CD4-positive, alpha-beta T cell treated with Interleukin-12 subunit alpha and Interleukin-12 subunit beta, for 1 hour (primary cell): ENCODE measurements at regions not wholly inside any gene's neighbourhood (a gene's known extent, or its start where the extent isn't known, plus 50 kb on each side); places are given as distances from the start of the nearest gene placed in this dataset.

Experiments used
- DNase-seq: peaks from one replicate; pipeline ENCODE4 v3.0.0-alpha.2; 2020

DNA sequence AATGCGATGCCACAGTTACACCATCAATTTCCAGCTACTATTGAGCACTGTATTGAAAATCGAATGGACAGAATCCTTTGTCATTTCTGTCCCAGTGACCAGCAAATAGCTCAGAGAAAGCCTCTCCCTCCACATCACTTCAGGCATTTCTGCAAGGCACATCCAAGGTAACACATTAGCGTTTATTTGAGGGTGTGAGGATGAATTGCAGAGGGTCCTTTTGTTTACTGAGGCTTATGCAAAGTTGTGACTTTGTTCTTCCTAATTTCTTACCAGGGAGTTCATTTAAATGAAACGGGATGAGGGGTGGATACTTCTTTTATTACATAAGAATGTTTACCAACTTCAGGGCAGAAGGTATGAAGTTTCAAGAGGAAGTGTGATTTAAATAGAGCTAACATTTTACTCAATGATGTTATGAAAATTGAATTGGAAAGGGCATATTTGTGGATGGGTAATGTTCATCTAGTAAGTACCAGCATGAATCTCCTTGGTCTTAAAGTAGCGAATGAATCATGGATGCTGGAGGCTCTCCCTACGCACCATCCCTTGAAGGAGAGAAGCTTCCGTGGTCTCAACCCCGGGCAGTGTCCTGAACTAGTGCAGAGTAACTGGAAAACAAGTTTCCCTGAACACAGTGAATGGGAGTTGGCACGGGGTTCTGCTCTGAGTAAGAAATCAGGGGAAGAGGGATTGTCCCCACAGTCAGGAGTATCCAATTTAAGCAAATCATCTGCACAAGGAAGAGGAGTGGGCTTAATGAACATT is 756.5 kb downstream of the GALR1 start:
- no peak for DNase-seq

DNA sequence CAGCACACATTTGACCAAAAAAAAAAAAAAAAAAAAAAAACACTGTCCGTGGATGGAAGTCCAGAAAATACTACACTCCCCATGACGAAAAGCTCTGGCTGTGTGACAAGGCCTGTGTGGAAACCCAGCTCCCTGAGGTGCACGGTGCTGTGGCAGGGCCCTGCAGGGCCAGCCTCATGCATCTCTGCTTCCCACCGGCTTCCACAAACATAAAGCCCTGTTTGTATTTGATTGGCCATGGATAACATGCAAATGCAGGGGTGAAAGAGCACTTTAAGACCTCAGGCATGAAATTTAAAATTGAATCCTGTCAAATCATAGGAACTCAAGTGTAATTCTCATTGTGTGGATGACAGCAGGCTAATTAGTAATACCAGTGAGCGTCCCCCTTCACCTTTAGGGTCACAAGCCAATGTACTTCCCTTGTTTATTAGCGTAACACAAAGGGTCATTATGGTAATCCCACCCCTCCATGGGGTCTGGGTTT is 757.2 kb downstream of the GALR1 start:
- DNase-seq: no peak

DNA sequence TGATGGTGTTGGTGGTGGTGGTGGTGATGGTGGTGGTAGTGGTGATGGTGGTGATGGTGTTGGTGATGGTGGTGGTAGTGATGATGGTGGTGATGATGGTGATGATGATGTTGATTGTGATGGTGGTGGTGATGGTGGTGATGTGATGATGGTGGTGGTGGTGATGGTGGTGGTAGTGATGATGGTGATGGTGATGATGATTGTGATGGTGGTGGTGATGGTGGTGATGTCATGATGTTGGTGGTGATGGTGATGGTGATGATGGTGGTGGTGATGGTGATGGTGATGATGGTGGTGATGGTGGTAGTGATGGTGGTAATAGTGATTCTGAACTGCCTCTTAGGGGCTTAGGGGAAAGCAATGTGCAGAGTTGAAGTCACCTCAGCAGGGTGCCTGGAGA is 760.7 kb downstream of the GALR1 start:
- DNase-seq: no peak

- DNase-seq: no peak
These were observed 768.2 kb downstream of the GALR1 start for GRCh38 chr18:78017869-78018268.

DNA sequence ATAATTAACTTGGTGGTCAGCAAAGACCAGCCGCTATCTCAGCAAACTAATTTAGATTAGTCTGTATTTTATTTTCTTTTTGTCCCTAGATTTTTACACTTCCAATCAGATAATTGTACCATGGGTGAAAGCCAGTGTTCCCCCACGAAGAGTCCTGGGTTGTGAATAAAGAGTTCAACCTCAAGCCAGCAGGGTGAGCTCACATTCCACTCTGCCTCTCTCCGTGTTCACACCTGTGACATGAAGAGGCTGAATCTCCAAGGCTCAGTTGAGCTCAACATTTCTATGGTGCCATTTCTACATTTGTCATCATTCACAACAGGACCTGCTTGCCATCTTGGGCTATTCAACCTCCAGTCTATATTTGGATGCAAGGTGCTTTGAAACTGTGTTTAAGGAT is 771.5 kb downstream of the GALR1 start:
- no peak for DNase-seq

DNA sequence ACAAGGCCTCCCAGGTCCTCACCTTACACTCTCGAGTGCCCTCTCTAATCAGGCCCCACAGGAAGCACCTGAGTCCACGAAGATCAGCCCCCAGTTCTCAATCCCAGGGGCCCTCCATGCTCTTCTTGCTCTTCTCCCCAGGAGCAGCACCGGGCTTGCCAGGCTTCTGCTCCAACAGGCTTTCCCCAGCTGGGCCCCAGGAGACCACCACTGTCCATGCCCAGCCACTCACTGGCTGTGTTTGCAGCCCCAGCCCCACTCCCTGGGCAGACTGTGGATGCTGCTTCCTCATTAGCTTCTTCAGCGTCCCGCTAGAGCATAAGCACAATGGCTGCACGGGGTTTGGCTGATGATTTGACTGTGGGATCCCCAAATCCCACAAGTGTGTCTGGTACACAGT is 781.9 kb downstream of the GALR1 start:
- DNase-seq: no peak

- DNase-seq: no peak
These were observed 782.3 kb downstream of the GALR1 start for GRCh38 chr18:78031991-78032390.

DNA sequence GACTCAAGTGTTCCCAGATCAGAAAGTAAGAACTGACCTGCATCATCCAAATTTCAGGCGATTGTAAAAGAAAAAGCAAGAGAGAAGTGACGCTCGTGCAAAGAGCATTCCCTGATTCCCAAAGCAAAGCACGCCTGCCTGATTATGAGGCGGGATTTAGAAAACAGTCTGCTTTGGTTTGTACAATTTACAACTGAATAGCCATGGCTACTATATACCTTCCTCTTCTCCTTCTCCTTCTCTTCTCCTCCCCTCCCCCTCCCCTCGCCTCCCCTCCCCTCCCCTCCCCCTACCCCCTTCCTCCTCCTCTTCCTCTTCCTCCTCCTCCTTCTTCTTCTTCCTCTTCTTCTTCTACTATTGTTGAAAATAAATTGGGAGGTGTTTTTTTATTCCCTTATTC is 782.9 kb downstream of the GALR1 start:
- DNase-seq: no peak

DNA sequence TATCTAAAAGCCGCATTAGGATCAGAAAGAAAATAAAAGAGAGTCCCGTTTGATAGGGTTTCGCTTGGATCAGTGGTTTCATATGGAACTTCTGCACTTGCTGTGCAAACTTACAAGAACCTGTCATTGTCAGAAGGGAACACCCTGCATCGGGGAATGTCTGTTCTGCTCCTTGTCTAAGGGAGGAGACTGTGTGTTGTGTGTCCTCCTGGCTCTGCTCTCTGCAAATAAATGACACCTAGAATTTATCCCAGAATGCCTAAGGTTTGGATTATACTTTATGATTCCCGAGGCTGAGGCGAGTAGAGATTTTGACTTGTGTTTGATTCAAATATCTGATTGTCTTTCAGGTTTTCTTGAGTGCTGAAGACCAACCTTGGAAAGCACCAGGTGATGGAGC is 785.1 kb downstream of the GALR1 start:
- no peak for DNase-seq

DNA sequence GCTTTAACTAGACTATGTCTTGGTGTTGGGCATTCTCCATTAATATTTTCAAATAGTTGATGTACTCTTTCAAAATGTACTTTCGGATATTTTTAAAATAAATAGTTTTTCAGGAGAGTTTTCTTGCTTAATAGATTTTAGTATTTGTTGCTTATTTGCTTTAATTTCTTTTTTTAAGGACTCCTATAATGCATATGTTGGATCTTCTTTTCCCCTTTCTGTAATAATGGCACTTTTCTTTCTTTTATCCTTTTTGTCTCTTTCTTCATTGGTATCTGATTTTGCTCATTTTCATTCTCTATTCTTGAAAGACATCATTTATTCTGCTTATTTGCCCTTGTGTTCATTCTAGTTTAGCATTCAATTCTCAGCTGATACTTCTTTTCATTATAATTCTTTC is 791.6 kb downstream of the GALR1 start:
- no peak for DNase-seq

- no peak for DNase-seq
These were observed 797.0 kb downstream of the GALR1 start for GRCh38 chr18:78046631-78047030.

GRCh38 chr18:78049281-78049680 is 799.6 kb downstream of the GALR1 start:
- no peak for DNase-seq

GRCh38 chr18:78054801-78055200 is 805.2 kb downstream of the GALR1 start:
- DNase-seq: no peak

- no peak for DNase-seq
These were observed 806.4 kb downstream of the GALR1 start for GRCh38 chr18:78056011-78056410.

DNA sequence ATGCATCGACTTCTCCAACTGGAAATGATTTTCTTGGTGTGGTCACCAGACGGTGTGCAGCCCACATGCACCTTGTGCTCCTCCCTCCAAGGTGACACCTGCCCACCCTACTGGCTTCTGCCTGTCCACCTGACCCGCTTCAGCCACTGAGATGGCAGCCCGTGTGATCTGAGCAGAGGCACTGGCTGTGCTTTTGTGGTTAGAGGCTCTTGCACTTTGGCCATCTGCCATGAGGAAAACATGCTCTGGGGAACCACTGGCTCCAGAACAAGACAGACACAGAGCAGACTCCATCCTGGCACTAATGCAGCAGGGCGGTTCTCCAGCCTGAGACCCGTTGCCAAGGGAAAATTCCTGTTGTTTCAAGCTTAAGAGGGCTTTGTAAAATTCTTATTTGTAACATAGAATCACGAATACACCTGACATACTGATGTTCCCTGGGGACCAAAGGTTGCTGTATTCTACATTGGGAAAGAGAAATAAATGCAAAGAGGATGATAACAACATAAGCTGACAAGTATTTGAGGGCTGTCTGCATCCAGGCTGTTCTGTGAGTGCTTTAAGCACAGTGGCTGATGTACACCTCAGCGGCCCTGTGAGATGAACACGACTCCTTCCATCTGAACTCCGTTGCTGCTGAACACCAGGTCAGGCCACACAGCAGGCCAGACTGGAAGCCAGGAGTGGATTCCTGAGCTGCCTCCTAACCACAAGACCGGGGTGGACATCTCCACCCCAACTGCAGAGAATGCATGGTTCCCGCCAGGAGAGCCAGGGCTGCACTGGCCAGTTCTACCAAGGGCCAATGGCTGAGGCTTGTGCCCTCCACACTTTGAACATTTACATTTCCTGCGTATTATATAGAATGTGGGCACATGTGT is 820.4 kb downstream of the GALR1 start:
- no peak for DNase-seq

DNA sequence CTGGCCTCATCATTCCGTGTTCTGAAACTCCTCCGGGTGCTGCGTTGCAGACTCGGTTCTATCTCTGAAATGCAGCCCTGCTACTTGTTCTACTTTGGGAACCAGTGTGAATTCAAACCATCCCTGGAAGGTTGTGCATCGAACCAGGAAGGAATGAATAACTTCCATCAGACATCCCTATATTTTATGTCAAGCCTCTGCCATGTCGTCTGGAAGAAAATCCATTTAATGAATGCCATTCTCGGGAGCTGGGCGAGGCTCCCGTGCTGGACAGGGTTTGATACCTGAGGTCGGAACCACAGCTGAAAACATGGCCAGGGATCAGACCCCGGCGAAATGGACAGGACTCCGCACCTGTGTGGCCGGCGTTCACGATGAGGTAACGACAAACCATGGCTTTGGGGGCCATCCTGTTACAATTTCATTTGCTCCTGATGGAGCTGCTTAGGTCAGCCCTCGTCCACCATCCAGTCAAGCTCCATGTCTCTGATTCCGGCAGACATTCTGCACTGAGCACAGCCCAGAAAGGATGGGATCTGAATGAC is 821.6 kb downstream of the GALR1 start:
- DNase-seq: no peak

DNA sequence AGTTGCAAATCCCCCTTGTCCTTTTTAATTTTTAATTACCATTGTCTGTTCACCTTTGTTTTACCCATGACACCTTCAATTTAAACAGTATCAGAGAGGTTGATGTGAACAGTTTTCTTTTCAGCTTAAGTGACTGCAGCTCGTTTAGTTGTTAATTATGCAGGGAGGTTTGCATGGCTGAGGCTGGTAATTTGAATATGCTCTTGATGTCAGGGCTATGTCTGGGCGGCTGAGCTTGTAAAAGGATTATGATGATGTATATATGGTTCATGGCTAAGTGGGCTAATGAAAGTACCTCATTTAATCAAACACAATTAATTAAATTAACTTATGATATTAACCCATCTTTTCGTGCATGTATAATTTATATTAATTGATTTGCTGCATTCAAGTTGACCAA is 822.1 kb downstream of the GALR1 start:
- no peak for DNase-seq

DNA sequence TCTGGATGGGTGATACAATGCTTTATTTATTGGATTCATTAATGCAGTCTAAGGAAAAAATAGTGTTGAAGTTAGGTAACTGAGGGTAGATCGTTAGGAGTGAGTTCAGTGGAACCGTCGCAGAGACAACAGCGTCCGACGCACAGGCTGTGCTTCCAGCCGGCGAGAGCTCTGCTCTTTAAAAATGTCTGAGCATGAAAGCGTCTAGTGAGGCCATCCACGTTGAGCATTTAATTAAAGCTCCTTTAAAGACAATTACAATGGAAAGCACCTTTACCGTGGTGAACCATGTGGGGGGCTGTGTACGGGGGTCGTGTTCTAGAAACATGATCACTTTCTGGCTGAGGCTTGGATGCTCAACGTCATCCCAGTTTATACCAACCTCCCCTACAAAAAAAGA is 822.7 kb downstream of the GALR1 start:
- no peak for DNase-seq

DNA sequence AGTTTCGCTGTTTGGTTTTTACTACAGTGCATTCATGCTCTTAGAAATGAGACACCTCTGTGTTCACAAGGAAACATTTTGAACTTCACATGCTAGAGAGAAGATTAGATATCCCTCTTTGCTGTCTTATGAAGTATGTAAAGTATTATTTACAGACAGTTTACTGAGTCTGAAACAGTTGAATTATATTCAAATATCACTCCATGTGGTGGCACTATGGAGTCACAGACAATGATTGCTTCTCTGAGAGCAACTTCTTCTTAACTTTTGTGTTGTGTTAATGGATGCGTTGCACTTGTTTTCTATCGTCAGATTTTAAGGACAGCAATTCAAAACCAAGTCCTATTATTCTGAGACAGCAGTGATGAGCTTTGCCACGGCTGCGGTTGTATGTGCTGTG is 823.6 kb downstream of the GALR1 start:
- DNase-seq: no peak

DNA sequence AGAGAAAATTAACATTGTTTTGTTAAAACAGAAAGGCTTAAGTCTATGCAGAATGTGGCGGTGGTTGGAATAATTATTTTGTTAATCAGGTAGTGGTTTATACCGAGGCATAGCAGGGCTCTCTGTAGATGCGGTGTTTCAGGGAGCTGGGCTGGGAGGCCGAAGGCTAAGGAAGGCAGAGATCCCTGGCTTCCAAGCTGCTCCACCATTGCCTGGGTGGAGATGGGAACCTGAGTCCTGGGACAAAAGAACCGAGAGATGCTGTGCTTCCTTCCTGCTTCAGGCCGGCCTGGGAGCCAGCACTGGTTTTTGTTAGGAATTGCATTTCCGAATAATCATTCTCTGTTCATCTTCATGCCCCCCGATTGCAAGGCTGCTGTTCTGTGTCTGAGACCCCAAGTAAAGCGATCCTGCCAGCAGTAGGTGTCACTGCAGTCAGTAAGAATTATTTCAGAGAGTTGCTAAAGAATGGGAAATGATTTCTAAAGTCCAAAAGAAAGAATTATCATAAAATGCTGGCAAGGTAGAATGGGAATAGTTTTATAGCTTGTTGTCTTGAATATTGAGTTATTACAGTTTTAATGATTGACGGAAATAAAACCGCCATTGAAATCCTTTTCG is 824.9 kb downstream of the GALR1 start:
- no peak for DNase-seq

GRCh38 chr18:78080081-78080480 is 830.4 kb downstream of the GALR1 start:
- DNase-seq: no peak

DNA sequence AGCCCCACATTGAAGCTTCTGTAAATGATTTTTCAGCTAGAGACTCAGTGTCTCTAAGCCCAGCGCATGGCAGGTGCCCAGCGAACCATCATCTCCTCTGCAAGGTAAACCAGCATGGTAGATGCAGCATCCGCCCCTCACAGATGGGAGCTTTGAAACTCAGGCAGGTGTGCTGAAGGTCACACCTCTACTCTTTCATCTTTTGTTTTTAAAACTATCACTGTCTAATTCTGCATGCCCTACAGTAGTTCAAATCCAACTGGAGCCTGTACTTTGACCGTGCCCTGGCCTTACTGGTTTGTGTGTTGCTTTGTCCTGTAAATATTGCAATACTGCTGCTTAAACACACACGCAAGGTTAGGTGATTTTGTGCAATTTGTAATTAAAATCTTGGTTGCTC is 831.1 kb downstream of the GALR1 start:
- no peak for DNase-seq

- DNase-seq: no peak
These were observed 833.2 kb downstream of the GALR1 start for GRCh38 chr18:78082816-78083215.
